SK-N-SH (cell line): ENCODE measurements at regions not wholly inside any gene's neighbourhood (a gene's known extent, or its start where the extent isn't known, plus 50 kb on each side); places are given as distances from the start of the nearest gene placed in this dataset.

Source experiments
- CTCF ChIA-PET: fragments of 300-600, 350-600 bp; formaldehyde crosslinking; extraction: SDS; loops from one replicate; lab custom pipeline; 2021; lab: Yijun Ruan, JAX
- POLR2A ChIA-PET: fragments of 350-600 bp; sonication (Branson Sonifier 250); formaldehyde crosslinking; extraction: SDS; loops from one replicate; lab custom pipeline; 2020; ENCODE audit warnings: antibody characterized with exemption, inconsistent platforms; lab: Yijun Ruan, JAX
- DNase-seq: peaks from one replicate; pipeline ENCODE4 v3.0.0; 2012
- H2AFZ ChIP-seq: fragments of 200-600 bp; sonication (generic); 2 replicates; pipeline ENCODE4 v1.8.1; 2016; ENCODE audit warnings: antibody characterized with exemption, mild to moderate bottlenecking, low read depth
- H3F3A ChIP-seq: fragments of 200-600 bp; sonication (generic); replicated peaks from 2 replicates; pipeline ENCODE3; 2016; ENCODE audit warnings: antibody characterized with exemption, mild to moderate bottlenecking; ENCODE audit not compliant: insufficient read depth
- H3K27ac ChIP-seq, 2 experiments: fragments of 200-500 bp in 1 of 2; fragments of 200-600 bp in 1 of 2; sonication (Bioruptor generic) in 1 of 2; sonication (generic), shearing (Covaris generic) in 1 of 2; 2 replicates each; pipeline versions ENCODE4 v1.5.1 to v1.6.1; 2014 to 2016; ENCODE audit warnings: low read depth in 2 of 2, inconsistent platforms in 1 of 2, low read length in 1 of 2, mild to moderate bottlenecking in 1 of 2, mixed read lengths in 1 of 2
- H3K27me3 ChIP-seq: fragments of 200-600 bp; sonication (generic), shearing (Covaris generic); 2 replicates; pipeline ENCODE4 v1.6.1; 2016; ENCODE audit warnings: mixed run types; ENCODE audit not compliant: insufficient read depth
- H3K36me3 ChIP-seq, 2 experiments: fragments of 200-500 bp in 1 of 2; fragments of 200-600 bp in 1 of 2; sonication (Bioruptor generic) in 1 of 2; sonication (generic) in 1 of 2; replicated peaks in 1 of 2; 2 replicates each; pipeline versions ENCODE3 to v1.5.1; 2014 to 2016; ENCODE audit warnings: low read length in 1 of 2, mild to moderate bottlenecking in 1 of 2; ENCODE audit not compliant: insufficient read depth in 2 of 2, control insufficient read depth in 1 of 2
- H3K4me1 ChIP-seq, 2 experiments: fragments of 200-500 bp in 1 of 2; fragments of 200-600 bp in 1 of 2; sonication (Bioruptor generic) in 1 of 2; sonication (generic), shearing (Covaris generic) in 1 of 2; 2 replicates each; pipeline versions ENCODE4 v1.5.1 to v1.6.1; 2014 to 2016; ENCODE audit warnings: low read depth in 1 of 2, low read length in 1 of 2, mixed run types in 1 of 2; ENCODE audit not compliant: insufficient read depth in 2 of 2, control insufficient read depth in 1 of 2
- H3K4me2 ChIP-seq: fragments of 200-600 bp; sonication (generic), shearing (Covaris generic); 2 replicates; pipeline ENCODE4 v1.6.1; 2017; ENCODE audit warnings: mixed run types
- H3K4me3 ChIP-seq, 2 experiments: fragments of 200-500 bp in 1 of 2; fragments of 200-600 bp in 1 of 2; sonication (Bioruptor generic) in 1 of 2; sonication (generic), shearing (Covaris generic) in 1 of 2; 2 replicates each; pipeline versions ENCODE4 v1.5.1 to v1.8.1; 2014 to 2016; ENCODE audit warnings: low read depth in 2 of 2, inconsistent platforms in 1 of 2, low read length in 1 of 2, mild to moderate bottlenecking in 1 of 2, mixed read lengths in 1 of 2, moderate library complexity in 1 of 2
- H3K79me2 ChIP-seq: fragments of 200-600 bp; sonication (generic); 2 replicates; pipeline ENCODE4 v1.8.1; 2017; ENCODE audit warnings: mild to moderate bottlenecking; ENCODE audit not compliant: insufficient read depth
- H3K9ac ChIP-seq: fragments of 200-600 bp; sonication (generic); 2 replicates; pipeline ENCODE4 v1.6.1; 2017; ENCODE audit warnings: mixed run types
- H3K9me2 ChIP-seq: fragments of 200-600 bp; sonication (generic); 2 replicates; pipeline ENCODE4 v1.6.1; 2017; ENCODE audit warnings: mixed run types
- H3K9me3 ChIP-seq: fragments of 200-600 bp; sonication (generic); 2 replicates; pipeline ENCODE4 v1.6.1; 2017; ENCODE audit warnings: mixed run types, mild to moderate bottlenecking, moderate library complexity
- H4K20me1 ChIP-seq: fragments of 200-600 bp; sonication (generic); 2 replicates; pipeline ENCODE4 v1.6.1; 2017; ENCODE audit warnings: mild to moderate bottlenecking, mixed run types; ENCODE audit not compliant: insufficient read depth
- CHD2 ChIP-seq: fragments of 150-350 bp; IDR thresholded peaks from 2 replicates; pipeline ENCODE4 v1.6.1; 2018; ENCODE audit warnings: low read length; ENCODE audit not compliant: partially characterized antibody
- EZH2phosphoT487 ChIP-seq: fragments of 200-600 bp; sonication (generic); IDR thresholded peaks from 2 replicates; pipeline ENCODE4 v1.6.1; 2017; ENCODE audit warnings: low read depth, mixed run types, mild to moderate bottlenecking, antibody characterized with exemption, moderate library complexity, borderline replicate concordance
- MEF2A ChIP-seq: IDR thresholded peaks from 2 replicates; pipeline ENCODE4 v1.4.0; 2012; ENCODE audit warnings: low read depth, borderline replicate concordance
- MXI1 ChIP-seq: IDR thresholded peaks from 2 replicates; pipeline ENCODE4 v1.6.1; 2012; ENCODE audit warnings: mild to moderate bottlenecking, low read depth, low read length, improper control_type of control experiment
- NRF1 ChIP-seq: IDR thresholded peaks from 2 replicates; pipeline ENCODE4 v1.6.1; 2012; ENCODE audit warnings: low read depth, mild to moderate bottlenecking, low read length
- RAD21 ChIP-seq: IDR thresholded peaks from 2 replicates; pipeline ENCODE4 v1.6.1; 2012; ENCODE audit warnings: mild to moderate bottlenecking, low read length
- RFX5 ChIP-seq: IDR thresholded peaks from 2 replicates; pipeline ENCODE4 v1.6.1; 2012; ENCODE audit warnings: mild to moderate bottlenecking, improper control_type of control experiment, low read length
- RXRA ChIP-seq: IDR thresholded peaks from 2 replicates; pipeline ENCODE4 v1.4.0; 2012; ENCODE audit warnings: low read depth, mild to moderate bottlenecking, borderline replicate concordance
- SIN3A ChIP-seq: IDR thresholded peaks from 2 replicates; pipeline ENCODE4 v1.6.1; 2012; ENCODE audit warnings: low read depth, mild to moderate bottlenecking, low read length, moderate library complexity, borderline replicate concordance
- SMC3 ChIP-seq: IDR thresholded peaks from 2 replicates; pipeline ENCODE4 v1.6.1; 2012; ENCODE audit warnings: low read depth, low read length, improper control_type of control experiment
- YY1 ChIP-seq: IDR thresholded peaks from 2 replicates; pipeline ENCODE4 v1.4.0; 2012; ENCODE audit warnings: low read depth, mild to moderate bottlenecking
- WGBS: methylation state at CpG from one replicate; pipeline ENCODE4 v1.1.6; 2017; ENCODE audit warnings: low lambda C conversion rate; 5-methylcytosine and 5-hydroxymethylcytosine counted together
- TF ChIP-seq, protein P1 (sequence below): IDR thresholded peaks from 2 replicates; pipeline ENCODE4; 2012
- TF ChIP-seq, protein P2 (sequence below): IDR thresholded peaks from 2 replicates; pipeline ENCODE4 v1.6.1; 2012; ENCODE audit warnings: mild to moderate bottlenecking, low read depth, low read length, moderate library complexity
- TF ChIP-seq, protein P3 (sequence below): fragments of 150-350 bp; IDR thresholded peaks from 2 replicates; pipeline ENCODE4 v1.6.1; 2017; ENCODE audit warnings: antibody characterized with exemption, low read length, low read depth, borderline replicate concordance
- TF ChIP-seq, protein P4 (sequence below): IDR thresholded peaks from 2 replicates; pipeline ENCODE4 v1.4.0; 2012; ENCODE audit warnings: low read depth, borderline replicate concordance
- TF ChIP-seq, protein P5 (sequence below): fragments of 150-350 bp; IDR thresholded peaks from 2 replicates; pipeline ENCODE4 v1.6.1; 2016; ENCODE audit warnings: mild to moderate bottlenecking, low read depth, low read length
- TF ChIP-seq, protein P6 (sequence below): IDR thresholded peaks from 2 replicates; pipeline ENCODE4 v1.4.0; 2012; ENCODE audit warnings: low read depth

DNA sequence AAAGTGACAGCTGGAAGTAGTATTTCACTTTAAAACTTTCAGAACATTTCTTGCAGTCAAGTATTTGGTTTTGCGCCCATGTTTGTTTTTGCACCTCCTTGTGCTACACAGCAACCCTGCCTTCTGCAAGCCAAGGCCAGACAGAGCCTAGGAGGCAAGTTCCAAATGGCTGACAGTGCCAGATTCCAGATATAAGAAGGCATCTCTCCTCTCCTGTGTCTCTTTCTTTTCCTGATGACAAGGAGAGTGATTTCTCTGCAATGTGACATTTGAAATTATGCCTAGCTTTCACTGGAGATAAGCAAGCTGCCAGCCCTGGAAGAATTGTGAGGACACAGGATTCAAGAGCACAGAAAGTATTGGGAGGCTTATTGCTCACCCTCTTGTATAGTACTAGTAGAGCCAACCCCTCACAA is 149.1 kb upstream of the TENT5A start:
- H3K4me1 ChIP-seq = no peaks in the 10 kb centered on the region
- H3K27me3 ChIP-seq = no peaks in the 10 kb centered on the region

DNA sequence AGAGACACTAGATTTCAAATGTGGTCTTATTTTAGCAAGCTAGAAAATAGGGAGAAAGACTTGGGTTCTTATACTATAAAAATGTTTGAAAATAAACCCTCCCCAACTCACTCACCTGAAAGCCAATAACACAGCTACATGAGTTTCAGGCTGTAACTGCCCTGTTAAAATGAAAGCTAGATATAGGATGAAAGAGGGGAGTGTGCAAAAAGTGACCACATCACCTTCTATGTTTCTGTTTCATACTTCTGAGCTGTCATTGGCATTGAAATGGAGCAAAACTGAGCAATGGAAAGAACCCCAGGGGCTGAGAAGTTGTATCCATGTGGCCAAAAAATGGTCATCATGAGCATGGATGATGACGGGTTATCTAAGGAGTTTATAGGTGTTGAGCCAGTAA is 148.1 kb upstream of the TENT5A start:
- H3K4me1 ChIP-seq = no peaks in the 10 kb centered on the region
- H2AFZ ChIP-seq = no peak overlapping the region
- WGBS = 88% methylated on average over 1 of the region's 1 CpG
- H3K36me3 ChIP-seq = no peaks in the 10 kb centered on the region
- TF ChIP-seq YY1 (no peak), NRF1 (no peak), MXI1 (no peak), CHD2 (no peak), SIN3A (no peak)
- TF ChIP-seq, protein P1, sequence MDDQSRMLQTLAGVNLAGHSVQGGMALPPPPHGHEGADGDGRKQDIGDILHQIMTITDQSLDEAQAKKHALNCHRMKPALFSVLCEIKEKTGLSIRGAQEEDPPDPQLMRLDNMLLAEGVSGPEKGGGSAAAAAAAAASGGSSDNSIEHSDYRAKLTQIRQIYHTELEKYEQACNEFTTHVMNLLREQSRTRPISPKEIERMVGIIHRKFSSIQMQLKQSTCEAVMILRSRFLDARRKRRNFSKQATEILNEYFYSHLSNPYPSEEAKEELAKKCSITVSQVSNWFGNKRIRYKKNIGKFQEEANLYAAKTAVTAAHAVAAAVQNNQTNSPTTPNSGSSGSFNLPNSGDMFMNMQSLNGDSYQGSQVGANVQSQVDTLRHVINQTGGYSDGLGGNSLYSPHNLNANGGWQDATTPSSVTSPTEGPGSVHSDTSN = no peak
- TF ChIP-seq, protein P2, sequence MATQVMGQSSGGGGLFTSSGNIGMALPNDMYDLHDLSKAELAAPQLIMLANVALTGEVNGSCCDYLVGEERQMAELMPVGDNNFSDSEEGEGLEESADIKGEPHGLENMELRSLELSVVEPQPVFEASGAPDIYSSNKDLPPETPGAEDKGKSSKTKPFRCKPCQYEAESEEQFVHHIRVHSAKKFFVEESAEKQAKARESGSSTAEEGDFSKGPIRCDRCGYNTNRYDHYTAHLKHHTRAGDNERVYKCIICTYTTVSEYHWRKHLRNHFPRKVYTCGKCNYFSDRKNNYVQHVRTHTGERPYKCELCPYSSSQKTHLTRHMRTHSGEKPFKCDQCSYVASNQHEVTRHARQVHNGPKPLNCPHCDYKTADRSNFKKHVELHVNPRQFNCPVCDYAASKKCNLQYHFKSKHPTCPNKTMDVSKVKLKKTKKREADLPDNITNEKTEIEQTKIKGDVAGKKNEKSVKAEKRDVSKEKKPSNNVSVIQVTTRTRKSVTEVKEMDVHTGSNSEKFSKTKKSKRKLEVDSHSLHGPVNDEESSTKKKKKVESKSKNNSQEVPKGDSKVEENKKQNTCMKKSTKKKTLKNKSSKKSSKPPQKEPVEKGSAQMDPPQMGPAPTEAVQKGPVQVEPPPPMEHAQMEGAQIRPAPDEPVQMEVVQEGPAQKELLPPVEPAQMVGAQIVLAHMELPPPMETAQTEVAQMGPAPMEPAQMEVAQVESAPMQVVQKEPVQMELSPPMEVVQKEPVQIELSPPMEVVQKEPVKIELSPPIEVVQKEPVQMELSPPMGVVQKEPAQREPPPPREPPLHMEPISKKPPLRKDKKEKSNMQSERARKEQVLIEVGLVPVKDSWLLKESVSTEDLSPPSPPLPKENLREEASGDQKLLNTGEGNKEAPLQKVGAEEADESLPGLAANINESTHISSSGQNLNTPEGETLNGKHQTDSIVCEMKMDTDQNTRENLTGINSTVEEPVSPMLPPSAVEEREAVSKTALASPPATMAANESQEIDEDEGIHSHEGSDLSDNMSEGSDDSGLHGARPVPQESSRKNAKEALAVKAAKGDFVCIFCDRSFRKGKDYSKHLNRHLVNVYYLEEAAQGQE = no peak
- TF ChIP-seq, protein P3, sequence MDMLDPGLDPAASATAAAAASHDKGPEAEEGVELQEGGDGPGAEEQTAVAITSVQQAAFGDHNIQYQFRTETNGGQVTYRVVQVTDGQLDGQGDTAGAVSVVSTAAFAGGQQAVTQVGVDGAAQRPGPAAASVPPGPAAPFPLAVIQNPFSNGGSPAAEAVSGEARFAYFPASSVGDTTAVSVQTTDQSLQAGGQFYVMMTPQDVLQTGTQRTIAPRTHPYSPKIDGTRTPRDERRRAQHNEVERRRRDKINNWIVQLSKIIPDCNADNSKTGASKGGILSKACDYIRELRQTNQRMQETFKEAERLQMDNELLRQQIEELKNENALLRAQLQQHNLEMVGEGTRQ = no peak
- no peak overlapping the region for H3K9ac ChIP-seq
- no peaks in the 10 kb centered on the region for H4K20me1 ChIP-seq
- H3F3A ChIP-seq = no peaks in the 10 kb centered on the region
- POLR2A ChIA-PET = no interaction called here
- CTCF ChIA-PET = no interaction called here
- H3K4me2 ChIP-seq = no peak overlapping the region
- H3K27me3 ChIP-seq = no peaks in the 10 kb centered on the region
- no peak for DNase-seq
- no peaks in the 10 kb centered on the region for H3K9me3 ChIP-seq
- no peak overlapping the region for H3K4me3 ChIP-seq
- no peaks in the 10 kb centered on the region for H3K9me2 ChIP-seq
- no peaks in the 10 kb centered on the region for H3K79me2 ChIP-seq
- no peak overlapping the region for H3K27ac ChIP-seq

More for the DNA sequence above, 149.1 kb upstream of the TENT5A start:
- no peaks in the 10 kb centered on the region for H3K79me2 ChIP-seq
- H3K36me3 ChIP-seq = no peaks in the 10 kb centered on the region
- no peaks in the 10 kb centered on the region for H3K9me3 ChIP-seq
- no peak for DNase-seq
- H3K9ac ChIP-seq = no peak overlapping the region
- no peaks in the 10 kb centered on the region for H4K20me1 ChIP-seq
- TF ChIP-seq YY1 (no peak), RAD21 (no peak), SMC3 (no peak), MEF2A (no peak), EZH2phosphoT487 (no peak), RFX5 (no peak), RXRA (no peak)
- TF ChIP-seq, protein P4, sequence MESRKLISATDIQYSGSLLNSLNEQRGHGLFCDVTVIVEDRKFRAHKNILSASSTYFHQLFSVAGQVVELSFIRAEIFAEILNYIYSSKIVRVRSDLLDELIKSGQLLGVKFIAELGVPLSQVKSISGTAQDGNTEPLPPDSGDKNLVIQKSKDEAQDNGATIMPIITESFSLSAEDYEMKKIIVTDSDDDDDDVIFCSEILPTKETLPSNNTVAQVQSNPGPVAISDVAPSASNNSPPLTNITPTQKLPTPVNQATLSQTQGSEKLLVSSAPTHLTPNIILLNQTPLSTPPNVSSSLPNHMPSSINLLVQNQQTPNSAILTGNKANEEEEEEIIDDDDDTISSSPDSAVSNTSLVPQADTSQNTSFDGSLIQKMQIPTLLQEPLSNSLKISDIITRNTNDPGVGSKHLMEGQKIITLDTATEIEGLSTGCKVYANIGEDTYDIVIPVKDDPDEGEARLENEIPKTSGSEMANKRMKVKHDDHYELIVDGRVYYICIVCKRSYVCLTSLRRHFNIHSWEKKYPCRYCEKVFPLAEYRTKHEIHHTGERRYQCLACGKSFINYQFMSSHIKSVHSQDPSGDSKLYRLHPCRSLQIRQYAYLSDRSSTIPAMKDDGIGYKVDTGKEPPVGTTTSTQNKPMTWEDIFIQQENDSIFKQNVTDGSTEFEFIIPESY = no peak
- TF ChIP-seq, protein P5, sequence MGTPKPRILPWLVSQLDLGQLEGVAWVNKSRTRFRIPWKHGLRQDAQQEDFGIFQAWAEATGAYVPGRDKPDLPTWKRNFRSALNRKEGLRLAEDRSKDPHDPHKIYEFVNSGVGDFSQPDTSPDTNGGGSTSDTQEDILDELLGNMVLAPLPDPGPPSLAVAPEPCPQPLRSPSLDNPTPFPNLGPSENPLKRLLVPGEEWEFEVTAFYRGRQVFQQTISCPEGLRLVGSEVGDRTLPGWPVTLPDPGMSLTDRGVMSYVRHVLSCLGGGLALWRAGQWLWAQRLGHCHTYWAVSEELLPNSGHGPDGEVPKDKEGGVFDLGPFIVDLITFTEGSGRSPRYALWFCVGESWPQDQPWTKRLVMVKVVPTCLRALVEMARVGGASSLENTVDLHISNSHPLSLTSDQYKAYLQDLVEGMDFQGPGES = no peak
- TF ChIP-seq, protein P6, sequence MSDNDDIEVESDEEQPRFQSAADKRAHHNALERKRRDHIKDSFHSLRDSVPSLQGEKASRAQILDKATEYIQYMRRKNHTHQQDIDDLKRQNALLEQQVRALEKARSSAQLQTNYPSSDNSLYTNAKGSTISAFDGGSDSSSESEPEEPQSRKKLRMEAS = no peak
- no peak overlapping the region for H3K4me2 ChIP-seq
- H2AFZ ChIP-seq = no peak overlapping the region
- CTCF ChIA-PET = no interaction called here
- WGBS = 100% methylated on average over 1 of the region's 1 CpG
- POLR2A ChIA-PET = no interaction called here
- no peaks in the 10 kb centered on the region for H3K9me2 ChIP-seq
- no peak overlapping the region for H3K4me3 ChIP-seq
- no peaks in the 10 kb centered on the region for H3F3A ChIP-seq
- H3K27ac ChIP-seq = no peak overlapping the region
